CD8-positive, alpha-beta memory T cell (primary cell): ENCODE measurements at regions not wholly inside any gene's neighbourhood (a gene's known extent, or its start where the extent isn't known, plus 50 kb on each side); places are given as distances from the start of the nearest gene placed in this dataset.
A peak's percentile ranks its signal among the peaks of the same experiment; 100 is the strongest.
"Not testable (repeated sequence)": the region's sequence is repeated elsewhere in the genome, so short reads cannot be mapped to it uniquely, and the experiment has no call there.

Experiments
- CTCF ChIA-PET: fragments of 350-600 bp; sonication (Branson Sonifier 250); formaldehyde crosslinking; loops from one replicate; lab custom pipeline; 2021; ENCODE audit warnings: antibody characterized with exemption; lab: Charles Lee
- POLR2A ChIA-PET: fragments of 350-600 bp; sonication (Branson Sonifier 250); formaldehyde crosslinking; loops from one replicate; lab custom pipeline; 2021; ENCODE audit warnings: antibody characterized with exemption; lab: Charles Lee
- DNase-seq, 5 donors: peaks; one replicate each; pipeline versions ENCODE4 v3.0.0 to v3.0.0-alpha.2; 2020 to 2022; ENCODE audit warnings: mixed read lengths in 1 of 5
- H3K27ac ChIP-seq: one replicate; pipeline ENCODE4 v1.7.0; 2013; ENCODE audit warnings: low read depth, mild to moderate bottlenecking, low read length, moderate library complexity
- H3K27me3 ChIP-seq: 2 replicates; pipeline ENCODE4 v1.7.0; 2013; ENCODE audit warnings: low read length, mild to moderate bottlenecking; ENCODE audit not compliant: insufficient read depth, poor library complexity, severe bottlenecking
- H3K36me3 ChIP-seq: 2 replicates; pipeline ENCODE4 v1.7.0; 2013; ENCODE audit warnings: mild to moderate bottlenecking, low read length, moderate library complexity; ENCODE audit not compliant: insufficient read depth
- H3K4me1 ChIP-seq: 2 replicates; pipeline ENCODE4 v1.7.0; 2013; ENCODE audit warnings: mild to moderate bottlenecking, low read length, moderate library complexity; ENCODE audit not compliant: insufficient read depth
- H3K4me3 ChIP-seq: 2 replicates; pipeline ENCODE4 v1.7.0; 2013; ENCODE audit warnings: mild to moderate bottlenecking, low read length
- H3K9me3 ChIP-seq: 2 replicates; pipeline ENCODE4 v1.7.0; 2013; ENCODE audit warnings: mild to moderate bottlenecking, low read length
- H3K27ac Mint-ChIP-seq, 8 donors: one replicate each; pipeline ENCODE4 v1.8.0; 2020 to 2021; ENCODE audit warnings: mixed read lengths in 8 of 8, mild to moderate bottlenecking in 6 of 8, inconsistent platforms in 3 of 8, moderate library complexity in 3 of 8
- H3K27me3 Mint-ChIP-seq, 2 donors: one replicate each; pipeline ENCODE4 v1.8.0; 2020 to 2021; ENCODE audit warnings: mixed read lengths in 2 of 2, mild to moderate bottlenecking in 1 of 2, moderate library complexity in 1 of 2
- H3K36me3 Mint-ChIP-seq, 3 donors: one replicate each; pipeline ENCODE4 v1.8.0; 2020 to 2021; ENCODE audit warnings: mixed read lengths in 3 of 3, inconsistent platforms in 1 of 3, mild to moderate bottlenecking in 1 of 3
- H3K4me1 Mint-ChIP-seq, 3 donors: one replicate each; pipeline ENCODE4 v1.8.0; 2020 to 2021; ENCODE audit warnings: mixed read lengths in 3 of 3, inconsistent platforms in 1 of 3, mild to moderate bottlenecking in 1 of 3
- H3K4me3 Mint-ChIP-seq, 7 donors: one replicate each; pipeline ENCODE4 v1.8.0; 2020 to 2021; ENCODE audit warnings: mixed read lengths in 7 of 7, mild to moderate bottlenecking in 6 of 7, moderate library complexity in 4 of 7, inconsistent platforms in 2 of 7
- H3K9me3 Mint-ChIP-seq, 5 donors: one replicate each; pipeline ENCODE4 v1.8.0; 2020 to 2022; ENCODE audit warnings: mixed read lengths in 5 of 5, mild to moderate bottlenecking in 3 of 5, moderate library complexity in 2 of 5, inconsistent platforms in 1 of 5

DNA sequence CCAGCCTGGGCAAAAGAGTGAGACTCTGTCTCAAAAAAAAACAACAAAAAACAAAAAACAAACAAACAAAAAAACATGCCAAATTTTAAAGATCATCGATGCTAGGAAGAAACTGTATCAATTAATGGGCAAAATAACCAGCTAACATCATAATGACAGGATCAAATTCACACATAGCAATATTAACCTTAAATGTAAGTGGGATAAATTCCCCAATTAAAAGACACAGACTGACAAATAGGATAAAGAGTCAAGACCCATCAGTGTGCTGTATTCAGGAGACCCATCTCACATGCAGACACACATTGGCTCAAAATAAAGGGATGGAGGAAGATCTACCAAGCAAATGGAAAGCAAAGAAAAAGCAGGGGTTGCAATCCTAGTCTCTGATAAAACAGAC, 88.4 kb upstream of the TERB2 start:
- POLR2A ChIA-PET, H3K36me3 Mint-ChIP-seq, DNase-seq, H3K27me3 Mint-ChIP-seq, H3K9me3 Mint-ChIP-seq, CTCF ChIA-PET, H3K4me1 ChIP-seq, H3K4me3 ChIP-seq, H3K27me3 ChIP-seq, H3K4me1 Mint-ChIP-seq, H3K9me3 ChIP-seq, H3K4me3 Mint-ChIP-seq, H3K27ac ChIP-seq, H3K27ac Mint-ChIP-seq, H3K36me3 ChIP-seq: not testable (repeated sequence)

DNA sequence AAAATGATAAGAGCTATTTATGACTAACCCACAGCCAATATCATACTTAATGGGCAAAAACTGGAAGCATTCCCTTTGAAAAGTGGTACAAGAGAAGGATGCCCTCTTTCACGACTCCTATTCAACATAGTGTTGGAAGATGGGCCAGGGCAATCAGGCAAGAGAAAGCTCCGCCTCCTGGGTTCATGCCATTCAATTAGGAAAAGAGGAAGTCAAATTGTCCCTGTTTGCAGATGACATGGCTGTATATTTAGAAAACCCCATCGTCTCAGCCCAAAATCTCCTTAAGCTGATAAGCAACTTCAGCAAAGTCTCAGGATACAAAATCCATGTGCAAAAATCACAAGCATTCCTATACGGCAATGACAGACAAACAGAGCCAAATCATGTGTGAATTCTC, 86.4 kb upstream of the TERB2 start:
- H3K4me3 Mint-ChIP-seq, H3K4me1 Mint-ChIP-seq, H3K27ac ChIP-seq, H3K27me3 Mint-ChIP-seq, H3K4me1 ChIP-seq, DNase-seq, H3K27ac Mint-ChIP-seq, CTCF ChIA-PET, H3K9me3 ChIP-seq, POLR2A ChIA-PET, H3K36me3 ChIP-seq, H3K4me3 ChIP-seq, H3K27me3 ChIP-seq, H3K9me3 Mint-ChIP-seq: not testable (repeated sequence)
- H3K36me3 Mint-ChIP-seq: peaks cover 0 to 14% (median 0%) of the 10 kb centered on the region in 3 donors

DNA sequence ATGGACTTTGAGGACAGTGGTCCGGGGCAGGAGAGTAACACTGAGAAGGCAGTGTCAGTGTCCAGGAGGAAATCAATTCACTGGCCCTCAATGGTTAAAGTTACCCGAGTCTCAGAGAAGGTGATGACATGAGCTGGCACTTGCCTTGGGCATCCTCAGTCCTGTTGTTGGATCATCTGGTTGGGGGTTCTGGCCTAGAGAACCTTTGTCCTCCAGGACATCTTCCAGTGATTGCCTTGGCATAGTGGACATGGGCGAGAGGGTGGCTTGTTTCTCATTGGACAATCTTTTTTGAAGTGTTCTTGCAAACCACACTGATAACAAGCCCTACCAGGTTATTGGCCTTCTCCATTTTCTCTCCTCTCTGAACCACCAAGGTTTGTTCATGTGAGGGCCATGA, 83.4 kb upstream of the TERB2 start:
- no peaks in the 10 kb centered on the region for H3K36me3 ChIP-seq
- POLR2A ChIA-PET: no interaction called here
- Mint-ChIP-seq H3K9me3 (peaks cover 18 to 31% (median 31%) of the 10 kb centered on the region in 5 donors), H3K4me3 (no peak overlapping the region), H3K27me3 (peaks cover 2 to 5% of the 10 kb centered on the region in 2 donors), H3K27ac (no peak overlapping the region), H3K4me1 (no peaks in the 10 kb centered on the region), H3K36me3 (peaks cover 0 to 20% (median 3%) of the 10 kb centered on the region in 3 donors)
- no peaks in the 10 kb centered on the region for H3K9me3 ChIP-seq
- no peak overlapping the region for H3K27ac ChIP-seq
- CTCF ChIA-PET: no interaction called here
- H3K4me1 ChIP-seq: no peaks in the 10 kb centered on the region
- H3K4me3 ChIP-seq: no peak overlapping the region
- DNase-seq: no peak
- H3K27me3 ChIP-seq: no peaks in the 10 kb centered on the region

DNA sequence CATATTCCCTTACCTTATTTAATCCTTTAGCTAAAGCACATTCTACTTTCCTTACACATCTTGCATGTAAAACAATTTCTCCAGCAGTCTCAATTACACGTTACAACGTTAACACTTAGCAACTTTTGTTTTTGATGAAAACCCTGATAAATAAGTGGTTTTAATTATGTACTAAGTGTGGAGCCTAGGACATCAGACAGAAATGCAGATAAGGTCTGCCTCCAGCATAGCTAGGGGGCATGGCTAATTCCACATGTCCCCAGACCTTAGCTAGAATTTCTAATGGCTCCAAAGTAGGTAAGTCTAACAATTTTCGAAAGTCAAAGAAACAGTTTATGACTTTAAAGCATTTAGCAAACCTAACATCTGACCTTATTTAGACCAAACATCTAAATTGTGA, 77.4 kb upstream of the TERB2 start:
- DNase-seq: no peak
- Mint-ChIP-seq H3K36me3 (peaks cover 0 to 27% (median 3%) of the 10 kb centered on the region in 3 donors), H3K27ac (no peak overlapping the region), H3K9me3 (peaks cover 20 to 39% (median 35%) of the 10 kb centered on the region in 5 donors), H3K4me3 (no peak overlapping the region), H3K4me1 (peaks cover 7 to 22% (median 17%) of the 10 kb centered on the region in 3 donors), H3K27me3 (peaks cover 7 to 13% of the 10 kb centered on the region in 2 donors)
- Histone ChIP-seq H3K27ac (no peak overlapping the region), H3K36me3 (no peaks in the 10 kb centered on the region), H3K4me3 (no peak overlapping the region), H3K27me3 (no peaks in the 10 kb centered on the region), H3K9me3 (no peaks in the 10 kb centered on the region), H3K4me1 (no peaks in the 10 kb centered on the region)
- CTCF ChIA-PET: no interaction called here
- POLR2A ChIA-PET: no interaction called here

DNA sequence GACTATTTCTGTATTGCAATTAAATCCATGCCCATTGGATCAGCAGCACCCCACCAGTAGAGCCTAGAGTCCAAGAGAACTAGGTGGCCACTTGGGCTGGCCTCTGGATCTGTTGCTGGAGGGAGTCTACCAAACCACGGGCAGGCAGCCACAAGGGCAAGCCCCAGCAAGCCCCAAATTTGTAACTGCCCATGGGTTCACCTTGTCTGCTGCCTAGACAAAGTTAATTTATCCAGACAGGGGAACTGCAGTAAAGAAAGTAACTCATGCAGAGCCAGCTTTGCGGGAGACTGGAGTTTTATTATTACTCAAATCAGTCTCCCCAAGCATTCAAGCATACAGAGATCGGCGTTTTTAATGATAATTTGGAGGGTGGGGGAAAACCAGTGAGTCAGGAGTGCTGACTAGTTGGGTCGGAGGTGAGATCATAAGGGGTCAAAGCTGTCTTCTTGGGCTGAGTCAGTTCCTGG, 74.0 kb upstream of the TERB2 start:
- peak overlapping the region in 3 of 7 donors; percentile 2 to 34 (median 5) for H3K4me3 Mint-ChIP-seq
- Histone ChIP-seq H3K27me3 (no peaks in the 10 kb centered on the region), H3K4me3 (no peak overlapping the region), H3K27ac (no peak overlapping the region), H3K36me3 (no peaks in the 10 kb centered on the region), H3K4me1 (no peaks in the 10 kb centered on the region), H3K9me3 (no peaks in the 10 kb centered on the region)
- peaks cover 5 to 9% of the 10 kb centered on the region in 2 donors for H3K27me3 Mint-ChIP-seq
- ChIA-PET CTCF (no interaction called here), POLR2A (no interaction called here)
- peaks cover 7 to 23% (median 18%) of the 10 kb centered on the region in 3 donors for H3K4me1 Mint-ChIP-seq
- peaks cover 0 to 11% (median 0%) of the 10 kb centered on the region in 3 donors for H3K36me3 Mint-ChIP-seq
- DNase-seq: no peak
- peaks cover 3 to 15% (median 11%) of the 10 kb centered on the region in 5 donors for H3K9me3 Mint-ChIP-seq
- H3K27ac Mint-ChIP-seq: peak overlapping the region in 1 of 8 donors; percentile 1

DNA sequence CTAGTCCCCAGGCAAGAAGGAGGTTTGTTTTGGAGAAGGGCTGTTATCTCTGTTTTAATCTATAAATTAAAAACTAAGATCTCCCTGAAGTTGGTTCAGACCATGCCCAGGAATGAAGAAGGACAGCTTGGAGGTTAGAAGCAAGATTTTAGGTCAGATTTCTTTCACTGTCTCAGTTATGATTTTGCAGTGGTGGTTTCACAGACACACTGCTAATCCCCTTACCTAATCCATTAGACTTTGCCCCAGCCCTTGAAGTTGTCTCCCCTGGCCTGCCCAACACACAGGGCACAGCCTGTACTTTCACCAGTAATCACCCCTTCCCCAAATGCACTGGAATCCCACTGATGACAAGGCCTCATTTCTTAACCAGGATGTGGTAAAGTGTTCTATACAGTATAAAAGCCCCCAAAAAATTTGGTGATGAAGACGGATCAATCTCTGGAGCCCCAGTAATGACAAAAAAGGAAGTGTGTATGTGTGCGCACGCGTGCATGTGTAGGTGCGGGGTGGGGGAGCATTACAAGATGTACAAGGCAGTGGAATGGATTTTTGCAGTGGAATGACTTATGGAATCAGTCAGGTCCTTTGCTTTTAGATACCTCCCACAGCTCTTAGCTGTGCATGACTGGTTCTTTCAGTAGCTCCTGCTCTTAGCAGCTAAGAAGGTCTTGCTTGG, 73.1 kb upstream of the TERB2 start:
- POLR2A ChIA-PET: no interaction called here
- H3K4me1 Mint-ChIP-seq: peaks cover 7 to 23% (median 18%) of the 10 kb centered on the region in 3 donors
- CTCF ChIA-PET: no interaction called here
- H3K9me3 Mint-ChIP-seq: peaks cover under 1 to 9% (median 3%) of the 10 kb centered on the region in 5 donors
- H3K4me1 ChIP-seq: no peaks in the 10 kb centered on the region
- H3K27ac ChIP-seq: no peak overlapping the region
- no peaks in the 10 kb centered on the region for H3K27me3 ChIP-seq
- no peaks in the 10 kb centered on the region for H3K36me3 ChIP-seq
- peaks cover 0 to 11% (median 0%) of the 10 kb centered on the region in 3 donors for H3K36me3 Mint-ChIP-seq
- no peak overlapping the region for H3K4me3 ChIP-seq
- peak overlapping the region in 2 of 7 donors; percentile 5 to 24 for H3K4me3 Mint-ChIP-seq
- H3K27ac Mint-ChIP-seq: peak overlapping the region in 2 of 8 donors; percentile 13 to 52
- no peaks in the 10 kb centered on the region for H3K9me3 ChIP-seq
- H3K27me3 Mint-ChIP-seq: peaks cover 5 to 6% of the 10 kb centered on the region in 2 donors
- no peak for DNase-seq

DNA sequence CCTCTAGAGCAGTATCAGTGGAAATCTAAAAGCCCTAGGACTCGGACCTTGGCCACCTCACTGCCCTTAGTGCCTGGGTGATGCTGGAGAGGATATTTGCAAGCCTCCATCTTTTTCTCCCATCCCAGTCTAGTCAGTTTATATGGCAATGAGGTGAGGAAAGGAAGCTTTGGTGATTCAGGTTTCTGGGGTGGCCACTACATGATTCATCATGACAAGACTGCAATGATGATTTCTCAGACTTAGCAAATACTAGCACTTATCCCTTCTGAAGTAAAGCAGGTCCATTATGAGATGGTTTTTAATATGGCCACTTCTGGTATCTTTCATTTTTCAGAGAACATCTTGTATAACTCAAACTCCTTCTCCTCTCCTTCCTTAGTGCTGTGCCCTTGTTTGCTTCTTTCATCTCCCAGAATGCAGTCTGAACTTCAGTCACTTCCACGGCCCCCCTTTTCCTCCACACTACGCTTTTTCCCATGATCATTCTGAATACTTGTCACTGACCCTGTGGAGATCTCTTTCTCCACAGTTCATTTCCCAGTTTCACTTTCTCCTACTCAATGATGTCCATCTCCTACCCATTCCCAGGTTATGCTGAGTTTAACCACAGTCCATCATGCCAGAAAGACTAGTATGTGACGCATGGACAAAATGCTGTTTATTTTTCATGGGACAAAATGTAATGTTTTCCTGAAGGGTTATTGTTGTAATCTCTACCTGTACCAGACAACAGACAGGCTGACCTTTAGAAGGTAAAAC, 57.4 kb upstream of the TERB2 start:
- DNase-seq, H3K36me3 ChIP-seq, H3K4me1 ChIP-seq, H3K9me3 ChIP-seq, H3K9me3 Mint-ChIP-seq, H3K27me3 Mint-ChIP-seq, H3K27me3 ChIP-seq, H3K27ac Mint-ChIP-seq, CTCF ChIA-PET, H3K27ac ChIP-seq, POLR2A ChIA-PET, H3K4me3 ChIP-seq, H3K36me3 Mint-ChIP-seq, H3K4me3 Mint-ChIP-seq: not testable (repeated sequence)
- H3K4me1 Mint-ChIP-seq: peaks cover 11 to 18% (median 13%) of the 10 kb centered on the region in 3 donors

DNA sequence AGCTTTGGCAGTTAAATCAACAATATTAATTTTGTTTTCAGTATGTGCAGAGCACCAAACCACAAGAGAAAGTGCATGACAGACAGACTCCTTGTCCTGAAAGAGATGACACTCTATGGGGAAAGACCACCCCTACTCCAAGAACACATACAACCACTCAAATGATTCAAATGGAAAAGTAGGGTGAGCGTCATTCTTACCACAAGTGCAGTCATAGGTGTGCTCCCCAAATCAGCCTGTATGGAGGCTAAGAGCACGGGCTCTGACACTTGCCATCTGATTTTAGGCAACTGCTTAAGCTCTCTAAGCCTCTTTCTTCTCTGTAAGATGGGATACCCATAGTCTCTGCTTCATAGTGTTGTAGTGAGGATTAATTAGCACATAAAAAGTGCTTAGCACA, 56.7 kb upstream of the TERB2 start:
- H3K27ac Mint-ChIP-seq, H3K4me3 ChIP-seq, H3K4me3 Mint-ChIP-seq, CTCF ChIA-PET, H3K36me3 ChIP-seq, H3K9me3 Mint-ChIP-seq, H3K27me3 Mint-ChIP-seq, H3K27ac ChIP-seq, H3K9me3 ChIP-seq, H3K27me3 ChIP-seq, H3K36me3 Mint-ChIP-seq, DNase-seq, H3K4me1 ChIP-seq, POLR2A ChIA-PET: not testable (repeated sequence)
- H3K4me1 Mint-ChIP-seq: peaks cover 14 to 23% (median 16%) of the 10 kb centered on the region in 3 donors
